NCI-H2081 treated with DMSO at 0.1 percent for 48 hours (cell line): ENCODE measurements at regions not wholly inside any gene's neighbourhood (a gene's known extent, or its start where the extent isn't known, plus 50 kb on each side); places are given as distances from the start of the nearest gene placed in this dataset.

ENCODE experiments used
- DNase-seq: peaks from one replicate; lab custom pipeline; 2025; lab: John Stamatoyannopoulos, UW

- DNase-seq: no peak
Measured at GRCh38 chr2:172329774-172330671, 97.4 kb upstream of the ITGA6 start.

- DNase-seq: no peak
Measured at GRCh38 chr2:172332507-172332906, 94.9 kb upstream of the ITGA6 start.

- DNase-seq: no peak
Measured at GRCh38 chr2:172333235-172333977, 94.0 kb upstream of the ITGA6 start.

- DNase-seq: no peak
Measured at GRCh38 chr2:172333978-172334330, 93.4 kb upstream of the ITGA6 start.

GRCh38 chr2:172334988-172335387 is 92.4 kb upstream of the ITGA6 start:
- no peak for DNase-seq

- DNase-seq: no peak
Measured at GRCh38 chr2:172335736-172336135, 91.7 kb upstream of the ITGA6 start.

- no peak for DNase-seq
Measured at GRCh38 chr2:172336681-172337080, 90.7 kb upstream of the ITGA6 start.

- no peak for DNase-seq
Measured at GRCh38 chr2:172339371-172340010, 87.9 kb upstream of the ITGA6 start.

GRCh38 chr2:172340394-172340793 is 87.0 kb upstream of the ITGA6 start:
- DNase-seq: no peak

GRCh38 chr2:172342078-172342477 is 85.3 kb upstream of the ITGA6 start:
- DNase-seq: no peak

GRCh38 chr2:172342611-172343010 is 84.8 kb upstream of the ITGA6 start:
- DNase-seq: no peak

GRCh38 chr2:172344159-172344558 is 83.2 kb upstream of the ITGA6 start:
- no peak for DNase-seq

GRCh38 chr2:172345956-172346555 is 81.3 kb upstream of the ITGA6 start:
- no peak for DNase-seq

GRCh38 chr2:172348555-172349288 is 78.7 kb upstream of the ITGA6 start:
- DNase-seq: no peak

- DNase-seq: no peak
Measured at GRCh38 chr2:172350839-172351479, 76.4 kb upstream of the ITGA6 start.

GRCh38 chr2:172351586-172351985 is 75.8 kb upstream of the ITGA6 start:
- DNase-seq: no peak

GRCh38 chr2:172354347-172354746 is 73.0 kb upstream of the ITGA6 start:
- DNase-seq: no peak

GRCh38 chr2:172357442-172357841 is 69.9 kb upstream of the ITGA6 start:
- DNase-seq: no peak

GRCh38 chr2:172358691-172359556 is 68.5 kb upstream of the ITGA6 start:
- DNase-seq: no peak

- no peak for DNase-seq
Measured at GRCh38 chr2:172361360-172361759, 66.0 kb upstream of the ITGA6 start.
